ENCODE measurements at regions not wholly inside any gene's neighbourhood (a gene's known extent, or its start where the extent isn't known, plus 50 kb on each side); places are given as distances from the start of the nearest gene placed in this dataset.

DNA sequence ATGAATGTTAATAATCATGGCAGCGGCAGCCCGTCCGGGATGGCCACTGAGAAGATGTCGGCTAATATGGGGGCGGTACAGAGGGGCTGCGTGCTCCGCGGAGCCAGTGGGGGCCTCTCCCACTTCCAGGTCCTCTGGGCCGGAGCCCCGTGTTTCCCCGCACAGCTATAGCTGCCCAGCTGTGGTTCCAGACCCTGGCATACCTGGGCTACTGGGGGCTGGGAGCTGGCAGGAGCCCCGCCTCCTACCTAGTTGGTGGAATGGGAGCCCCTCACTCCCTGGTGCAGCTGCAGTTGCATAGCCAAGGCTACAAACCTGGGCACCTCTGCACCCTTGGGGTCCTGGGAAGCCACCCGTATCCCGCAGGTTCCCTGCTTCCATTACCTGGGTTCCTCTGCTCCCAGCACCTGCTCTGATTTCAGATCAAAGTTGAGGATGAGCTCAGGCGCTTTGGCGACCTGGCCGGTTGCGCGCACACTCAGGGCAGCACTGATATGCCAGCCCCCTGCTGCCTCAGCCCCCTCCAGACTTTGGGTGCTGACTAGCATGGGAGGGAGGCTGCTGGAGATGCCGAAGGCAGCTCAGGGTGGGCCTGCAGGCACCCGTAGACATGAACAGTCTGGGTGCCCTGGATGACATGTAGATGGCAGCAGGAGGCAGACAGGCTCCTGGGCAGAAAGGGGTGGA is 236.5 kb upstream of the SEMA3D start:
- H3K9ac ChIP-seq: no peak overlapping the region
- no peaks in the 10 kb centered on the region; the same call in 1 of the 2 replicates for H3K4me1 ChIP-seq
- H3K9me3 ChIP-seq: 0 out of 2 replicates have a peak, but pooled peaks cover 3% of the 10 kb centered on the region
- no peak overlapping the region for H3K4me3 ChIP-seq
- no peak for TF ChIP-seq Cebpa-rat (IDR thresholded peaks at IDR 0.05)
- H3K4me2 ChIP-seq: no peak overlapping the region
- no peak overlapping the region for H3K27ac ChIP-seq
- H3K27me3 ChIP-seq: no peaks in the 10 kb centered on the region
- no peaks in the 10 kb centered on the region for H4K20me1 ChIP-seq
- no peaks in the 10 kb centered on the region for H3K36me3 ChIP-seq

DNA sequence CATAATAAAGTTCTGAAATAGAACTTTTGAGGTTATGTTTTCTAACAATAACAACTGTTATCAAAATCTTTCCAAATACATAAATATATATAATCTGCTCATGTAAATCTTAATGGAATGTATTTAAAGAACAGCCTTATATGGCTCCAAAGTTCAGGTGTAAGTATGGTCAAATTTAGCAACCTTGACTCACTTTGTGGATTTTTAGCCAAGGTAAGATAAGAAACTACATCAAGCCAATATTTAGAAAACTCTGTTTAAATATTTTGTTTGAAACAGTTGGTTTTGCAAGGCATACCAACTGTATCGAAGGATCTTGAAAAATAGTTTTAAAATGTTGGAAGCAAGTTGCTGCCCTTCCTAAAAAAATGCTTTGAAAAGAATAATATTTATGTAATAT is 228.9 kb upstream of the SEMA3D start:
- no peak for TF ChIP-seq Cebpa-rat (IDR thresholded peaks at IDR 0.05)
- H4K20me1 ChIP-seq: no peaks in the 10 kb centered on the region
- H3K4me3 ChIP-seq: no peak overlapping the region

DNA sequence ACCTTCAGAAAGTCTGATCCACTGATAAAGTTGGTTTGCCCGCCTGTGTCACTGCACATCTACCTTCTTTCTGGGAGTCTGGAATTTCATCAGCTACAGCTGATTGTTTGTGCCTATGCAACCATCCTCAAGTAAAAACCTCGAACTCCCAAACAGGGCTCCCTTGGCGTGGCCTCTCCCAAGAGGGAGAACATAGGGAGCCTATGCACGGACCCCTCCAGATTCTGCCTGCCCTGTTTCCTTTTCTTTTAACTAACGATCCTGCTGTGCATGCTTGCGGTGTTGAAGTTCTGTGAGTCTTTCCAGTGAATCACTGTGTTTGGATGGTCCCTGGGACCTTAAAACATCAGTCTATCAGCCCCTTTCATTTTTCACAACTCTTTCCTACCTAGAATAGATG is 226.9 kb upstream of the SEMA3D start:
- TF ChIP-seq Cebpa-rat (IDR thresholded peaks at IDR 0.05): no peak
- no peak overlapping the region for H3K4me2 ChIP-seq
- no peaks in the 10 kb centered on the region for H3K4me1 ChIP-seq
- H4K20me1 ChIP-seq: no peaks in the 10 kb centered on the region
- H3K9ac ChIP-seq: no peak overlapping the region
- H3K27me3 ChIP-seq: no peaks in the 10 kb centered on the region
- H3K27ac ChIP-seq: no peak overlapping the region
- H3K9me3 ChIP-seq: no peaks in the 10 kb centered on the region
- no peaks in the 10 kb centered on the region for H3K36me3 ChIP-seq
- no peak overlapping the region for H3K4me3 ChIP-seq

More for the DNA sequence above, 228.9 kb upstream of the SEMA3D start:
- no peaks in the 10 kb centered on the region for H3K36me3 ChIP-seq
- no peaks in the 10 kb centered on the region for H3K4me1 ChIP-seq
- H3K27ac ChIP-seq: no peak overlapping the region
- no peaks in the 10 kb centered on the region for H3K27me3 ChIP-seq
- no peaks in the 10 kb centered on the region for H3K9me3 ChIP-seq
- H3K4me2 ChIP-seq: no peak overlapping the region
- H3K9ac ChIP-seq: no peak overlapping the region

DNA sequence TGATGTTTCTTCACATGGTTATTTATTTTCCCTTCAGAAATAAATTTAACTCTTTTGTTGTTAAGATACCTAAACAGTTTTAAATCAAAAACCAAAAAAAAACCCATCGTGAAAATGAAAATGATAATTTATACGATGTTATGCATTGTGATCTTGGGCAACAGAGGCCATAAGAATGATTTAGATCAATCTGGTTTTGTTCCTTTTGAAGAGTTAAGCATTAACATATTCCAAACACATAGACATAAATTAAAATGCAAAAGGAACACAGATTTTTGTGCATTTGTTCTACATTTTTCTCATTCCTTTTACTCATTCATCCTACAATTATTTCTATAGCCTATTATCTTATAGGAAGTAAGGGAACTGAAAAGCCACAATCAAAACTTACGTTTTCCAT is 226.1 kb upstream of the SEMA3D start:
- no peak overlapping the region for H3K4me3 ChIP-seq
- H3K9ac ChIP-seq: no peak overlapping the region
- no peaks in the 10 kb centered on the region for H3K36me3 ChIP-seq
- H3K27me3 ChIP-seq: no peaks in the 10 kb centered on the region
- H3K9me3 ChIP-seq: no peaks in the 10 kb centered on the region
- H3K4me1 ChIP-seq: no peaks in the 10 kb centered on the region
- H4K20me1 ChIP-seq: no peaks in the 10 kb centered on the region
- H3K4me2 ChIP-seq: no peak overlapping the region
- H3K27ac ChIP-seq: no peak overlapping the region
- TF ChIP-seq Cebpa-rat (IDR thresholded peaks at IDR 0.05): no peak

DNA sequence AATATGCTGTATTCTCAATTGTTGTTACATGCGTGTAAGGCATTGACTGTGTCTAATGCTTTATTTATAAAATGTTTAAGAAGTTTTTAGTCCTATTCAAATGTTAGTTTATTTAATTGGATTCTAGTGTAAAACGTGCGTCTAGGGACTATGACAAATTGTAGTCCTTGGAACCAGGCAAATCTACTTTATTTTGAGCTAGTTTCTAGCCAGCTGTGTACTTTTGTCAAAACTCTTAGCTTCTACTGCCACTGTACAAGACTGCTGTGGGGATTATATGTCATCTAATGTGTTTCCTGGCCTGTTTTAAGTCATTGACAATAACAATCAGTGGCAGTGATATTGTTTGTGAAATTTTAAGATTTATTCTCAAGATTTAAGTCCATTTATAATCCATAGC is 220.5 kb upstream of the SEMA3D start:
- Histone ChIP-seq H3K36me3 (no peaks in the 10 kb centered on the region), H3K4me2 (no peak overlapping the region), H3K27me3 (no peaks in the 10 kb centered on the region), H3K4me3 (no peak overlapping the region), H3K9me3 (no peaks in the 10 kb centered on the region), H4K20me1 (no peaks in the 10 kb centered on the region), H3K4me1 (no peaks in the 10 kb centered on the region), H3K27ac (no peak overlapping the region), H3K9ac (no peak overlapping the region)
- TF ChIP-seq Cebpa-rat (IDR thresholded peaks at IDR 0.05): no peak

DNA sequence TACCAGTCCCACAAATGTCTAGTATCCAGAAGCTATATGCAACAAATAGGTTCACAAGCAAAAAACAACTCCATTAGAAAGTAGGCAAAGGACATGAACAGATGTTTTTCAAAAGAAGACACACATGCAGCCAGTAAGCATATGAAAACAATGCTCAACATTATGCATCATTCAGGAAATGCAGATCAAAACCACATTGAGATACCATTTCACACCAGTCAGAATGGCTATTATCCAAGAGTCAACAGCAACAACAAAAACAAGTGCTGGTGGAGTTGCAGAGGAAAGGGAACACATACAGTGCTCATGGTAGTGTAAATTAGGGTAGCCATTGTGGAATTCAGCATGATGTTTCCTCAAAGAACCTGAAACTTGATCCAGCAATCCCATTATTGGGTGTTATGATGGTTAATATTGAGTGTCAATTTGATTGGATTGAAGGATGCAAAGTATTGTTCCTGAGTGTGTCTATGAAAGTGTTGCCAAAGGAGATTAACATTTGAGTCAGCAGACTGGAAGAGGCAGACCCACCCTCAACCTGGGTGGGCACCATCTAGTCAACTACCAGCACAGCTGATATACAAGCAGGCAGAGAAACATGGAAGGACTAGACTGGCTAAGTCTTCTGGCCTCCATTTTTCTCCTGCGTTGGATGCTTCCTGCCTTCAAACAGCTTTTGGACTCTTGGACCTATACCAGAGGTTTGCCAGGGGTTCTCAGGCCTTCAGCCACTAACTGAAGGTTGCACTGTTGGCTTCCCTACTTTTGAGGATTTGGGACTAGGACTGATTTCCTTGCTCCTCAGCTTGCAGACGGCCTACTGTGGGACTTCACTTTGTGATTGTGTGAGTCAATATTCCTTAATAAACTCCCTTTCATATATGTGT is 218.4 kb upstream of the SEMA3D start:
- no peak overlapping the region for H3K27ac ChIP-seq
- no peaks in the 10 kb centered on the region for H4K20me1 ChIP-seq
- no peak overlapping the region for H3K4me2 ChIP-seq
- no peak for TF ChIP-seq Cebpa-rat (IDR thresholded peaks at IDR 0.05)
- H3K36me3 ChIP-seq: no peaks in the 10 kb centered on the region
- H3K4me3 ChIP-seq: no peak overlapping the region
- H3K9ac ChIP-seq: no peak overlapping the region
- no peaks in the 10 kb centered on the region for H3K27me3 ChIP-seq
- H3K4me1 ChIP-seq: no peaks in the 10 kb centered on the region
- no peaks in the 10 kb centered on the region for H3K9me3 ChIP-seq

DNA sequence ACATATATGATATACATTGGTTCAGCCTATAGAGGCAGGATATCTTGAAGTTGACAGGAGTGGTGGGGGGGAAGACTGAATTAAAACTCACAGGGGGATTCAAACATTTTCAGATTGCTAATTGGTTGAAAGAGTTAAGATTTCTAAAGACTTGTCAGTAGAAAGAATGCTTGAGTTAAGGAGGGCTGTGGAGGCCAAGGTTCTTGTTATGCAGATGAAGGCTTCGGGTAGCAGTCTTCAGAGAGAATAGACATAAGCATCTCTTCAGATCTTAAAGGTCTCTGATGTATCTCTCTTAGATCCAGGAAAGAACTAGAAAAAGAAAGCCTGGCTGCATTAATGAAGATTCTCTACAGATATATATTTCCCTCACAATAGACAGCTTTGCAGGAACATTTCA is 209.8 kb upstream of the SEMA3D start:
- Histone ChIP-seq H3K27me3 (no peaks in the 10 kb centered on the region), H3K4me2 (no peak overlapping the region), H4K20me1 (no peaks in the 10 kb centered on the region), H3K4me3 (no peak overlapping the region), H3K4me1 (no peaks in the 10 kb centered on the region), H3K9me3 (no peaks in the 10 kb centered on the region), H3K27ac (no peak overlapping the region), H3K36me3 (no peaks in the 10 kb centered on the region), H3K9ac (no peak overlapping the region)
- TF ChIP-seq Cebpa-rat (IDR thresholded peaks at IDR 0.05): no peak

DNA sequence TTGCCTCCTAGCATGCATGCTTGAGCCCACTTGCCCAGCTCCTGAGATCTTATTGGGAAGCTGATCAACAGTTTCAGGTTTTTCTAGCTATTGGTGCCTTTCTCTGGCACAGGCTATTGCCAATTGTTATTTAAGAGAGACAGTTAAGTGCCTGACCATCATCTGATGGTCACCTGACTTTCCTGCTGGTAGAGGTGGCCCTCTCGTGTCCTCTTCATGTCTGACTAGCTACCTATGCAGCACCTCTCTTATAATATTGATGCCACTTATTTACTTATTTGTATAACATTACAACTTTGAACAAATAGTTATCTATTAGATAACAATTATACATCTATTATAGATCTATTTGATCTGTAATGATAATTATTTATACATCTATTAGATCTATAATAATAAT is 205.9 kb upstream of the SEMA3D start:
- no peaks in the 10 kb centered on the region for H3K4me1 ChIP-seq
- no peaks in the 10 kb centered on the region for H4K20me1 ChIP-seq
- H3K4me3 ChIP-seq: no peak overlapping the region
- H3K9me3 ChIP-seq: no peaks in the 10 kb centered on the region
- no peaks in the 10 kb centered on the region for H3K27me3 ChIP-seq
- H3K9ac ChIP-seq: no peak overlapping the region
- no peak for TF ChIP-seq Cebpa-rat (IDR thresholded peaks at IDR 0.05)
- H3K36me3 ChIP-seq: no peaks in the 10 kb centered on the region
- H3K27ac ChIP-seq: no peak overlapping the region
- H3K4me2 ChIP-seq: no peak overlapping the region

DNA sequence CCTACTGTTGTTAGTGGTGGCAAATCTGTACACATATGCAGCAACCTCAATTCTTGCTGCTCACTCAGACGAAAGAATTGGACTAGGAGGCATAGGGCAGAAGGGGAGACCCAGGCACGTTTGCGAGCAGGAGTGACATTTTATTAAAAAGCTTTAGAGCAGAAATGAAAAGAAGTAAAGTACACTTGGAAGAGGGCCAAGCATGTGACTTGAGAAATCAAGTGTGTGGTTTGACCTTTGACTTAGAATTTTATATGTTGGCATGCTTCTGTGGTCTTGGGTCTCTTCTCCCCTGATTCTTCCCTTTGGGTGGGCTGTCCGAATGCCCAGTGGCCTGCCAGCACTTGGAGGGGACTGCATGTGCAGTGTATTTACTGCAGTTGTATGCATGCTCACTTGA is 205.5 kb upstream of the SEMA3D start:
- H3K9me3 ChIP-seq: no peaks in the 10 kb centered on the region
- no peaks in the 10 kb centered on the region for H3K27me3 ChIP-seq
- H3K9ac ChIP-seq: no peak overlapping the region
- H3K27ac ChIP-seq: no peak overlapping the region
- no peak for TF ChIP-seq Cebpa-rat (IDR thresholded peaks at IDR 0.05)
- H3K4me3 ChIP-seq: no peak overlapping the region
- no peaks in the 10 kb centered on the region for H4K20me1 ChIP-seq
- no peaks in the 10 kb centered on the region for H3K36me3 ChIP-seq
- H3K4me1 ChIP-seq: no peaks in the 10 kb centered on the region
- H3K4me2 ChIP-seq: no peak overlapping the region

DNA sequence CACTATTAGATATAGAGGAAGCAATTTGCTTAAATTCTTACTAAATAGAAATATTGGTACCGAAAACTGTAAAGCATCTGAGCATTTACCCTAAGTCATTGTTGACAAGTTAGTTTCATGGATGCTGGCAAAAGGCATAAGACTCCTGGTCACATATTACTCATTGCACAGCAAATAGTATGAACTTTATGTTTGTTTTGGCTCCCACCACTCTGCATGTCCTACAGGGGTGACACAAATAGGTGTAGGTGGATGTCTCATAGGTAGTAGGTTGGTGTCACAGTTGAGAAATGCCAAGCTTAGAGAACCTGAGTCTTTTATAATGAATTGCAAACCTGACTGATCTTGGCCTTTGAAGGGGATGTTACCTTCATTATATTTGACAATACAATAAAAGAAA is 199.6 kb upstream of the SEMA3D start:
- Histone ChIP-seq H3K4me1 (no peaks in the 10 kb centered on the region), H3K27ac (no peak overlapping the region), H3K4me2 (no peak overlapping the region), H3K27me3 (no peaks in the 10 kb centered on the region), H3K36me3 (no peaks in the 10 kb centered on the region), H3K9me3 (no peaks in the 10 kb centered on the region), H3K9ac (no peak overlapping the region), H4K20me1 (no peaks in the 10 kb centered on the region), H3K4me3 (no peak overlapping the region)
- no peak for TF ChIP-seq Cebpa-rat (IDR thresholded peaks at IDR 0.05)

Data from BLaER1 (cell line).